HEK293 (cell line): ENCODE measurements at regions not wholly inside any gene's neighbourhood (a gene's known extent, or its start where the extent isn't known, plus 50 kb on each side); places are given as distances from the start of the nearest gene placed in this dataset.

ENCODE experiments used
- CTCF ChIA-PET: fragments of 350-600 bp; formaldehyde crosslinking; extraction: SDS; loops from one replicate; lab custom pipeline; 2021; ENCODE audit warnings: antibody characterized with exemption; lab: Yijun Ruan, JAX
- POLR2A ChIA-PET: fragments of 300-600 bp; formaldehyde crosslinking; extraction: SDS; loops from one replicate; lab custom pipeline; 2020; ENCODE audit warnings: antibody characterized with exemption, inconsistent platforms; lab: Yijun Ruan, JAX
- H3K27ac ChIP-seq: fragments of 200-500 bp; sonication (Bioruptor generic); 2 replicates; pipeline ENCODE4 v1.5.1; 2014; ENCODE audit warnings: low read depth, low read length, control low read depth, inconsistent platforms; ENCODE audit errors: extremely low read depth
- H3K36me3 ChIP-seq, 2 experiments: fragments of 200-500 bp in 1 of 2; sonication (Bioruptor generic) in 1 of 2; 1 replicate in 1 of 2; 2 replicates in 1 of 2; pipeline ENCODE4 v1.5.1; 2014 to 2017; ENCODE audit warnings: inconsistent platforms in 2 of 2, low read length in 2 of 2; ENCODE audit not compliant: control insufficient read depth in 2 of 2, insufficient read depth in 1 of 2
- H3K4me1 ChIP-seq: fragments of 200-500 bp; sonication (Bioruptor generic); 2 replicates; pipeline ENCODE4 v1.5.1; 2014; ENCODE audit warnings: mild to moderate bottlenecking, low read length, inconsistent platforms; ENCODE audit not compliant: control insufficient read depth, insufficient read depth
- H3K4me3 ChIP-seq: 2 replicates; pipeline ENCODE4 v1.5.1; 2011; ENCODE audit warnings: low read depth, mild to moderate bottlenecking, control low read depth, low read length, moderate library complexity
- H3K9me3 ChIP-seq: fragments of 200-500 bp; sonication (Bioruptor generic); 2 replicates; pipeline ENCODE4 v1.5.1; 2014; ENCODE audit warnings: low read depth, low read length, inconsistent platforms; ENCODE audit not compliant: control insufficient read depth, insufficient read depth
- HOXC10 ChIP-seq: sonication (generic); formaldehyde crosslinking; IDR thresholded peaks from 2 replicates; pipeline ENCODE4 v1.8.1; 2023; ENCODE audit warnings: mild to moderate bottlenecking, missing genetic modification reagents
- KLF16 ChIP-seq: fragments of 450-650 bp; formaldehyde crosslinking; IDR thresholded peaks from 2 replicates; pipeline ENCODE4 v1.5.1; 2017; ENCODE audit warnings: missing biosample characterization, missing genetic modification characterization
- TCF7L2 ChIP-seq: IDR thresholded peaks from 2 replicates; pipeline ENCODE4 v1.6.1; 2011; ENCODE audit warnings: low read depth, mild to moderate bottlenecking, inconsistent platforms, low read length, moderate library complexity, borderline replicate concordance
- ZBTB44 ChIP-seq: fragments of 450-650 bp; IDR thresholded peaks from 2 replicates; pipeline ENCODE4 v1.5.1; 2018; ENCODE audit warnings: missing biosample characterization, mild to moderate bottlenecking, missing genetic modification characterization
- ZBTB7A ChIP-seq: fragments of 450-650 bp; formaldehyde crosslinking; IDR thresholded peaks from 2 replicates; pipeline ENCODE4 v1.5.1; 2016; ENCODE audit warnings: low read depth, missing biosample characterization, missing genetic modification characterization
- ZFP37 ChIP-seq: fragments of 450-650 bp; formaldehyde crosslinking; IDR thresholded peaks from 2 replicates; pipeline ENCODE4 v1.5.1; 2016; ENCODE audit warnings: missing biosample characterization, missing genetic modification characterization
- ZIC2 ChIP-seq: fragments of 450-650 bp; formaldehyde crosslinking; IDR thresholded peaks from 2 replicates; pipeline ENCODE4 v1.5.1; 2016; ENCODE audit warnings: missing biosample characterization, missing genetic modification characterization
- ZNF221 ChIP-seq: fragments of 450-650 bp; formaldehyde crosslinking; IDR thresholded peaks from 2 replicates; pipeline ENCODE4 v1.5.1; 2017; ENCODE audit warnings: missing biosample characterization, missing genetic modification characterization, borderline replicate concordance
- ZNF23 ChIP-seq: fragments of 450-650 bp; formaldehyde crosslinking; IDR thresholded peaks from 2 replicates; pipeline ENCODE4 v1.5.1; 2016; ENCODE audit warnings: missing biosample characterization, missing genetic modification characterization, borderline replicate concordance
- ZNF24 ChIP-seq: fragments of 450-650 bp; formaldehyde crosslinking; IDR thresholded peaks from 2 replicates; pipeline ENCODE4 v1.5.1; 2016; ENCODE audit warnings: missing biosample characterization, missing genetic modification characterization
- ZNF280C ChIP-seq: fragments of 450-650 bp; formaldehyde crosslinking; IDR thresholded peaks from 2 replicates; pipeline ENCODE4 v1.5.1; 2016; ENCODE audit warnings: missing biosample characterization, missing genetic modification characterization
- ZNF362 ChIP-seq: fragments of 450-650 bp; formaldehyde crosslinking; IDR thresholded peaks from 2 replicates; pipeline ENCODE4 v1.5.1; 2016; ENCODE audit warnings: missing biosample characterization, missing genetic modification characterization
- ZNF391 ChIP-seq: fragments of 450-650 bp; formaldehyde crosslinking; IDR thresholded peaks from 2 replicates; pipeline ENCODE4 v1.5.1; 2016; ENCODE audit warnings: low read depth, missing biosample characterization, missing genetic modification characterization, borderline replicate concordance
- ZNF416 ChIP-seq: fragments of 450-650 bp; formaldehyde crosslinking; IDR thresholded peaks from 2 replicates; pipeline ENCODE4 v1.5.1; 2016; ENCODE audit warnings: missing biosample characterization, missing genetic modification characterization
- ZNF560 ChIP-seq: fragments of 450-650 bp; formaldehyde crosslinking; IDR thresholded peaks from 2 replicates; pipeline ENCODE4 v1.5.1; 2017; ENCODE audit warnings: missing biosample characterization, missing genetic modification characterization, borderline replicate concordance
- ZNF561 ChIP-seq: fragments of 450-650 bp; IDR thresholded peaks from 2 replicates; pipeline ENCODE4 v1.5.1; 2018; ENCODE audit warnings: missing biosample characterization, missing genetic modification characterization, borderline replicate concordance
- ZNF571 ChIP-seq: fragments of 450-650 bp; formaldehyde crosslinking; IDR thresholded peaks from 2 replicates; pipeline ENCODE4 v1.5.0; 2017; ENCODE audit warnings: missing biosample characterization, missing genetic modification characterization
- ZNF624 ChIP-seq: fragments of 450-650 bp; formaldehyde crosslinking; IDR thresholded peaks from 2 replicates; pipeline ENCODE4 v1.5.1; 2017; ENCODE audit warnings: missing biosample characterization, missing genetic modification characterization
- ZNF639 ChIP-seq: fragments of 450-650 bp; formaldehyde crosslinking; IDR thresholded peaks from 2 replicates; pipeline ENCODE4 v1.5.1; 2016; ENCODE audit warnings: missing biosample characterization, missing genetic modification characterization
- ZNF654 ChIP-seq: fragments of 450-650 bp; formaldehyde crosslinking; IDR thresholded peaks from 2 replicates; pipeline ENCODE4 v1.5.1; 2016; ENCODE audit warnings: low read depth, missing biosample characterization, missing genetic modification characterization
- ZNF830 ChIP-seq: fragments of 450-650 bp; IDR thresholded peaks from 2 replicates; pipeline ENCODE4 v1.5.0; 2018; ENCODE audit warnings: missing biosample characterization, missing genetic modification characterization, low read depth, mild to moderate bottlenecking, moderate library complexity
- ZSCAN5A ChIP-seq: fragments of 450-650 bp; formaldehyde crosslinking; IDR thresholded peaks from 2 replicates; pipeline ENCODE4 v1.5.1; 2016; ENCODE audit warnings: missing biosample characterization, missing genetic modification characterization

- POLR2A ChIA-PET, result no interaction called here
- H3K27ac ChIP-seq, result no peak overlapping the region
These were observed 91.7 kb upstream of the FUT8 start for GRCh38 chr14:65320661-65321308.

GRCh38 chr14:65321370-65321875, 91.1 kb upstream of the FUT8 start:
- POLR2A ChIA-PET, result no interaction called here
- no peaks in the 10 kb centered on the region for H3K9me3 ChIP-seq
- no peak overlapping the region for H3K4me3 ChIP-seq
- H3K4me1 ChIP-seq, result no peaks in the 10 kb centered on the region; the same call in 1 of the 2 replicates
- no peak overlapping the region for H3K27ac ChIP-seq
- H3K36me3 ChIP-seq, result no peaks in the 10 kb centered on the region
- TF ChIP-seq ZNF561 (tag by site-specific recombination) (no peak), TCF7L2 (no peak), ZNF391 (tag by site-specific recombination) (no peak), ZBTB44 (tag by site-specific recombination) (no peak), ZFP37 (tag by site-specific recombination) (no peak)
- CTCF ChIA-PET, result interaction anchor here (0.5 to 1.2 kb wide), 3 partner anchors 16 to 215 kb away, joined by 3 to 5 read pairs (median 4); no protein-coding TSS in a partner anchor

More at GRCh38 chr14:65320661-65321308, 91.7 kb upstream of the FUT8 start:
- Histone ChIP-seq H3K9me3 (no peaks in the 10 kb centered on the region), H3K4me1 (no peaks in the 10 kb centered on the region), H3K36me3 (no peaks in the 10 kb centered on the region), H3K4me3 (no peak overlapping the region)
- TF ChIP-seq ZNF560 (tag by site-specific recombination) (no peak), ZNF24 (no peak), ZNF416 (tag by site-specific recombination) (no peak), ZNF362 (tag by site-specific recombination) (no peak), HOXC10 (no peak), ZNF571 (tag by site-specific recombination) (no peak), ZNF23 (tag by site-specific recombination) (no peak)
- CTCF ChIA-PET, result interaction anchor here (1.2 kb wide), 1 partner anchor 17 kb away, joined by 3 read pairs; no protein-coding TSS in a partner anchor

GRCh38 chr14:65329481-65329880, 83.0 kb upstream of the FUT8 start:
- POLR2A ChIA-PET, result no interaction called here
- H3K4me3 ChIP-seq, result no peak overlapping the region
- CTCF ChIA-PET, result no interaction called here
- no peak overlapping the region for H3K27ac ChIP-seq
- no peaks in the 10 kb centered on the region; the same call in 1 of the 2 replicates for H3K4me1 ChIP-seq
- H3K36me3 ChIP-seq, result no peaks in the 10 kb centered on the region
- no peaks in the 10 kb centered on the region for H3K9me3 ChIP-seq
- TF ChIP-seq ZBTB7A (tag by site-specific recombination) (no peak), KLF16 (tag by site-specific recombination) (no peak), ZSCAN5A (tag by site-specific recombination) (no peak), ZNF654 (tag by site-specific recombination) (no peak), ZNF830 (tag by site-specific recombination) (no peak), ZIC2 (tag by site-specific recombination) (no peak), ZNF639 (tag by site-specific recombination) (no peak), ZNF624 (no peak), ZNF221 (no peak), ZNF571 (tag by site-specific recombination) (no peak), ZNF280C (tag by site-specific recombination) (no peak)
